NCI-H774 (cell line): ENCODE measurements at regions not wholly inside any gene's neighbourhood (a gene's known extent, or its start where the extent isn't known, plus 50 kb on each side); places are given as distances from the start of the nearest gene placed in this dataset.

ENCODE experiments used
- DNase-seq: peaks from one replicate; lab custom pipeline; 2025; lab: John Stamatoyannopoulos, UW

GRCh38 chr13:53144826-53145225 lies 116.2 kb downstream of the OLFM4 start:
- no peak for DNase-seq

- no peak for DNase-seq
These were observed 122.0 kb downstream of the OLFM4 start for GRCh38 chr13:53150568-53150967.

- peak; percentile 48 for DNase-seq
These were observed 122.9 kb downstream of the OLFM4 start for GRCh38 chr13:53151336-53152056.

- no peak for DNase-seq
These were observed 123.4 kb downstream of the OLFM4 start for GRCh38 chr13:53152057-53152421.

GRCh38 chr13:53158201-53158600 lies 129.6 kb downstream of the OLFM4 start:
- DNase-seq = no peak

GRCh38 chr13:53159431-53159830 lies 130.8 kb downstream of the OLFM4 start:
- DNase-seq = no peak

GRCh38 chr13:53160211-53160610 lies 131.6 kb downstream of the OLFM4 start:
- no peak for DNase-seq

- DNase-seq = no peak
These were observed 132.6 kb downstream of the OLFM4 start for GRCh38 chr13:53161251-53161650.

GRCh38 chr13:53165261-53165660 lies 136.6 kb downstream of the OLFM4 start:
- no peak for DNase-seq

- DNase-seq = no peak
These were observed 138.9 kb downstream of the OLFM4 start for GRCh38 chr13:53167561-53167960.

- no peak for DNase-seq
These were observed 142.3 kb downstream of the OLFM4 start for GRCh38 chr13:53170910-53171309.

GRCh38 chr13:53174545-53174944 lies 145.9 kb downstream of the OLFM4 start:
- no peak for DNase-seq

GRCh38 chr13:53180684-53181083 lies 152.1 kb downstream of the OLFM4 start:
- DNase-seq = no peak

GRCh38 chr13:53182724-53183123 lies 154.1 kb downstream of the OLFM4 start:
- no peak for DNase-seq

- no peak for DNase-seq
These were observed 159.5 kb downstream of the OLFM4 start for GRCh38 chr13:53188120-53188519.

- no peak for DNase-seq
These were observed 160.5 kb downstream of the OLFM4 start for GRCh38 chr13:53189162-53189561.

- no peak for DNase-seq
These were observed 162.5 kb downstream of the OLFM4 start for GRCh38 chr13:53191091-53191490.

- no peak for DNase-seq
These were observed 168.8 kb downstream of the OLFM4 start for GRCh38 chr13:53197424-53197823.

- no peak for DNase-seq
These were observed 169.4 kb downstream of the OLFM4 start for GRCh38 chr13:53198017-53198416.

- DNase-seq = no peak
These were observed 170.1 kb downstream of the OLFM4 start for GRCh38 chr13:53198736-53199135.

GRCh38 chr13:53200075-53200474 lies 171.5 kb downstream of the OLFM4 start:
- no peak for DNase-seq

GRCh38 chr13:53200498-53201453 lies 172.2 kb downstream of the OLFM4 start:
- no peak for DNase-seq
